RWPE2 (cell line): ENCODE measurements at regions not wholly inside any gene's neighbourhood (a gene's known extent, or its start where the extent isn't known, plus 50 kb on each side); places are given as distances from the start of the nearest gene placed in this dataset.

ENCODE experiments used
- ATAC-seq: fragments of 200-7000 bp; cut with Tn5 transposase; 3 replicates; pipeline ENCODE4 v1.9.1; 2021; ENCODE audit warnings: low read depth
- DNase-seq: peaks from one replicate; pipeline ENCODE4 v3.0.0-alpha.2; 2020; ENCODE audit warnings: low spot score
- H3K27ac ChIP-seq: fragments of 450-650 bp; 2 replicates; pipeline ENCODE4 v1.5.1; 2017; ENCODE audit warnings: mild to moderate bottlenecking; ENCODE audit not compliant: poor library complexity, severe bottlenecking
- H3K27me3 ChIP-seq: fragments of 250-450 bp; sonication (Bioruptor Pico); 2 replicates; pipeline ENCODE4 v1.5.1; 2021; ENCODE audit warnings: mild to moderate bottlenecking, moderate library complexity; ENCODE audit not compliant: insufficient read depth, poor library complexity, severe bottlenecking
- H3K36me3 ChIP-seq: fragments of 250-450 bp; sonication (Bioruptor Pico); 2 replicates; pipeline ENCODE4 v1.5.1; 2020; ENCODE audit warnings: low read depth, mild to moderate bottlenecking, moderate library complexity
- H3K4me1 ChIP-seq: fragments of 250-450 bp; sonication (Bioruptor Pico); 2 replicates; pipeline ENCODE4 v1.5.1; 2021; ENCODE audit warnings: mild to moderate bottlenecking, moderate library complexity; ENCODE audit not compliant: insufficient read depth, poor library complexity, severe bottlenecking
- H3K4me3 ChIP-seq: fragments of 250-450 bp; sonication (Bioruptor Pico); 2 replicates; pipeline ENCODE4 v1.5.1; 2021; ENCODE audit warnings: mild to moderate bottlenecking, moderate library complexity; ENCODE audit not compliant: severe bottlenecking
- H3K9me3 ChIP-seq: fragments of 250-450 bp; sonication (Bioruptor Pico); 2 replicates; pipeline ENCODE4 v1.5.1; 2021; ENCODE audit warnings: mild to moderate bottlenecking, moderate library complexity; ENCODE audit not compliant: severe bottlenecking
- TF ChIP-seq, protein P1 (sequence below): fragments of 450-650 bp; IDR thresholded peaks from one replicate; pipeline ENCODE4 v1.5.1; 2017; ENCODE audit warnings: mild to moderate bottlenecking, moderate library complexity; ENCODE audit not compliant: poor library complexity, severe bottlenecking

GRCh38 chr1:30008998-30009657 lies 714.3 kb downstream of the MATN1 start:
- Histone ChIP-seq H3K4me1 (peaks cover 10% of the 10 kb centered on the region), H3K36me3 (no peaks in the 10 kb centered on the region), H3K27ac (no peak overlapping the region), H3K9me3 (no peaks in the 10 kb centered on the region), H3K27me3 (no peaks in the 10 kb centered on the region), H3K4me3 (no peak overlapping the region)
- ATAC-seq (0 out of 3 replicates have a peak, but pooled peaks have one; percentile 30), DNase-seq (peak; percentile 72)
- TF ChIP-seq, protein P1, sequence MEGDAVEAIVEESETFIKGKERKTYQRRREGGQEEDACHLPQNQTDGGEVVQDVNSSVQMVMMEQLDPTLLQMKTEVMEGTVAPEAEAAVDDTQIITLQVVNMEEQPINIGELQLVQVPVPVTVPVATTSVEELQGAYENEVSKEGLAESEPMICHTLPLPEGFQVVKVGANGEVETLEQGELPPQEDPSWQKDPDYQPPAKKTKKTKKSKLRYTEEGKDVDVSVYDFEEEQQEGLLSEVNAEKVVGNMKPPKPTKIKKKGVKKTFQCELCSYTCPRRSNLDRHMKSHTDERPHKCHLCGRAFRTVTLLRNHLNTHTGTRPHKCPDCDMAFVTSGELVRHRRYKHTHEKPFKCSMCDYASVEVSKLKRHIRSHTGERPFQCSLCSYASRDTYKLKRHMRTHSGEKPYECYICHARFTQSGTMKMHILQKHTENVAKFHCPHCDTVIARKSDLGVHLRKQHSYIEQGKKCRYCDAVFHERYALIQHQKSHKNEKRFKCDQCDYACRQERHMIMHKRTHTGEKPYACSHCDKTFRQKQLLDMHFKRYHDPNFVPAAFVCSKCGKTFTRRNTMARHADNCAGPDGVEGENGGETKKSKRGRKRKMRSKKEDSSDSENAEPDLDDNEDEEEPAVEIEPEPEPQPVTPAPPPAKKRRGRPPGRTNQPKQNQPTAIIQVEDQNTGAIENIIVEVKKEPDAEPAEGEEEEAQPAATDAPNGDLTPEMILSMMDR = no peak

GRCh38 chr1:30008372-30008997 lies 714.9 kb downstream of the MATN1 start:
- H3K27me3 ChIP-seq = no peaks in the 10 kb centered on the region
- ATAC-seq (no peak), DNase-seq (no peak)
- TF ChIP-seq, protein P1 = no peak
- H3K4me3 ChIP-seq = no peak overlapping the region
- no peaks in the 10 kb centered on the region for H3K36me3 ChIP-seq
- no peaks in the 10 kb centered on the region for H3K9me3 ChIP-seq
- no peak overlapping the region for H3K27ac ChIP-seq
- peaks cover 10% of the 10 kb centered on the region for H3K4me1 ChIP-seq

DNA sequence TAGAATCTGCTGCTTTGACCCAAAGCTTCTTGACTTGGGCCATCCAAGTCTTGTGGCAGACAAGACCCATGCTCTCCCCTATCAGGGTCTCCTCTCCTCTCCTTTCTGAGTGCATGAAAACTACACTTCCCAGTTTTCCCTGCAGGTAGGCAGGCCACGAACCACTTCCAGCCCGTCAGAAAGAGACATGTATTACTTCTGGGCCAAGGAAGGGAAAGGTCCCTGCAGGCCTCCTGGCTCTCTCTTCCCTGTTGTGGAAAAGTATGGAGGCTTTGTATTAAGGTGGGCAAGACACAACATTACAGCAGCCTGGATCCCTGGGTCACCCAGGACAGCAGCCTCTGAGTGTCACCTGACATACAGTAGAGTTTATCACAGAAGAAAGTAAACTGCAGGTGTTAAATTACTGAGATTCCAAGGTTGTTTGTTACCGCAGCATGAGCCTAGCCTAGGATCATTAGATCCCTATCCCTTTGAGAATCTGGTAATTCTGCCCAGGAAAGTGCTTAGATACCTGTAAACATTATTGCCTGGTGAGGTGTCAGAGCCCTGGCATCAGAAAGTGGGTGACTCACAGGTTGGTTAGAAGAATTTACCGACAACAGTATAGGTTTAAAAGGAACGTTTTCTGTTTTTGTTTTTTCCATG lies 717.3 kb downstream of the MATN1 start:
- H3K4me1 ChIP-seq = peaks cover 10% of the 10 kb centered on the region
- DNase-seq = no peak
- H3K4me3 ChIP-seq = no peak overlapping the region
- no peaks in the 10 kb centered on the region for H3K27me3 ChIP-seq
- H3K9me3 ChIP-seq = no peaks in the 10 kb centered on the region
- H3K27ac ChIP-seq = peak overlapping the region; percentile 14
- no peaks in the 10 kb centered on the region for H3K36me3 ChIP-seq
- ATAC-seq = peak; percentile 94
- TF ChIP-seq, protein P1 = no peak

DNA sequence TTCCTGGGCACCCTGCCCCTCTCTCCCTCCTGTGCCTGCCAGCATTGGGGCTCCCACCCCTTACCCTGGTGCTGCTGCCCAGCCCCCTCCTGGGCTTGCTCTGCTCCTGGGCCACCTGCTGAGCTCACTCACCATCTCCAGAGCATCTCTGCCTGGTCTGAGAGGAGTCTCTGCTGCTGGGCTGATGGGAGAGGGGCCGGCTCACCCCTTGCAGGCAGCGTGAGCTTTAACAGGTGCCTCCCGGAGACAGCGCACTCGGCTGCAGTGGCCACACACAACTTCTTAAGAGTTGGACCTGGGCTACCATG lies 721.7 kb downstream of the MATN1 start:
- DNase-seq (no peak), ATAC-seq (no peak)
- no peaks in the 10 kb centered on the region for H3K9me3 ChIP-seq
- H3K4me1 ChIP-seq = peaks cover 9% of the 10 kb centered on the region
- TF ChIP-seq, protein P1 = no peak
- H3K4me3 ChIP-seq = no peak overlapping the region
- H3K27me3 ChIP-seq = no peaks in the 10 kb centered on the region
- no peak overlapping the region for H3K27ac ChIP-seq
- H3K36me3 ChIP-seq = no peaks in the 10 kb centered on the region
